ENCODE measurements at regions not wholly inside any gene's neighbourhood (a gene's known extent, or its start where the extent isn't known, plus 50 kb on each side); places are given as distances from the start of the nearest gene placed in this dataset.

- no peaks in the 10 kb centered on the region for H3K9me3 ChIP-seq
- 5 to 10% (median 6%) methylated on average over 13 of the region's 13 CpGs for WGBS, 4 donors
- H3K36me3 ChIP-seq: no peaks in the 10 kb centered on the region
- H3K27ac ChIP-seq: no peak overlapping the region
- DNase-seq (no peak), ATAC-seq (no peak)
- H3K27me3 ChIP-seq: peaks cover 0 to 24% (median 4%) of the 10 kb centered on the region in 9 donors
- H3K4me3 ChIP-seq: peak overlapping the region in 3 of 12 donors; percentile 22 to 28 (median 26)
- TF ChIP-seq POLR2A (IDR thresholded peaks at IDR 0.05) (no peak), CTCF (IDR thresholded peaks at IDR 0.05) (no peak)
- intact Hi-C loops (cut with DNase I): no loop called here
- no peaks in the 10 kb centered on the region for H3K4me1 ChIP-seq
These were observed 419.6 kb upstream of the POU3F3 start for GRCh38 chr2:104434318-104434792.

DNA sequence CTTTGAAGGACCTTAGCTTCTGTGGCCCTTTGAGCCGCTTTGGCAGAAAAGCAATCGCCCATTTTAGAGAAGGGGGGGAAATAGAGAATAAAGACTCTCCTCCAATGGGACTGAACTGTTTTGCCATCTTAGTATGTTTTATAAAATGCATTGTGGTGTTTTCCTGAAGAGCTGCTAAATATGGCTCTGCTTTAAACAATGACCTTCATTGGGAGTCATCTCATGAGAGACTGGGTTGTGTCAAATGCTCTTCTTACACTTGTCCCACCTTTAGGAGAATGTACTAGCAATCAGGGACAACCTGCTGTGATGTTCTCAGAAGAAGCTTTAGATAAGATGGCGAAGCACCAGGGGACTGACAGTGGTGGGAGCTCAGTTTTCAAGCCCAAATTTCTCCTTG, 418.9 kb upstream of the POU3F3 start:
- H3K27ac ChIP-seq: no peak overlapping the region
- TF ChIP-seq CTCF (IDR thresholded peaks at IDR 0.05) (no peak), POLR2A (IDR thresholded peaks at IDR 0.05) (no peak)
- no peaks in the 10 kb centered on the region for H3K36me3 ChIP-seq
- no peaks in the 10 kb centered on the region for H3K4me1 ChIP-seq
- intact Hi-C loops (cut with DNase I): no loop called here
- WGBS, 4 donors: 70 to 85% (median 83%) methylated on average over 3 of the region's 3 CpGs
- ATAC-seq (no peak), DNase-seq (no peak)
- H3K4me3 ChIP-seq: no peak overlapping the region
- H3K27me3 ChIP-seq: peaks cover 0 to 24% (median 4%) of the 10 kb centered on the region in 9 donors
- no peaks in the 10 kb centered on the region for H3K9me3 ChIP-seq

- no peak overlapping the region for H3K27ac ChIP-seq
- H3K4me1 ChIP-seq: no peaks in the 10 kb centered on the region
- H3K27me3 ChIP-seq: peaks cover 0 to 24% (median 4%) of the 10 kb centered on the region in 9 donors
- 63 to 75% (median 68%) methylated on average over 3 of the region's 3 CpGs for WGBS, 4 donors
- intact Hi-C loops (cut with DNase I): no loop called here
- H3K4me3 ChIP-seq: no peak overlapping the region
- H3K36me3 ChIP-seq: no peaks in the 10 kb centered on the region
- TF ChIP-seq CTCF (IDR thresholded peaks at IDR 0.05) (no peak), POLR2A (IDR thresholded peaks at IDR 0.05) (no peak)
- DNase-seq (no peak), ATAC-seq (no peak)
- no peaks in the 10 kb centered on the region for H3K9me3 ChIP-seq
These were observed 415.4 kb upstream of the POU3F3 start for GRCh38 chr2:104438481-104438880.

GRCh38 chr2:104443145-104443544, 410.8 kb upstream of the POU3F3 start:
- no peak for DNase-seq
- no peaks in the 10 kb centered on the region for H3K27me3 ChIP-seq
- ATAC-seq: no peak
- TF ChIP-seq POLR2A (IDR thresholded peaks at IDR 0.05): no peak
- intact Hi-C loops (cut with DNase I): no loop called here
- no peak overlapping the region for H3K27ac ChIP-seq
- no peak overlapping the region for H3K4me3 ChIP-seq
- H3K9me3 ChIP-seq: no peaks in the 10 kb centered on the region
- 74 to 98% (median 86%) methylated on average over 5 of the region's 5 CpGs for WGBS, 4 donors
- no peaks in the 10 kb centered on the region for H3K4me1 ChIP-seq
- no peaks in the 10 kb centered on the region for H3K36me3 ChIP-seq

- ATAC-seq: no peak
- H3K4me1 ChIP-seq: no peaks in the 10 kb centered on the region
- H3K4me3 ChIP-seq: no peak overlapping the region
- H3K36me3 ChIP-seq: no peaks in the 10 kb centered on the region
- H3K27ac ChIP-seq: no peak overlapping the region
- WGBS, 4 donors: 66 to 74% (median 74%) methylated on average over 4 of the region's 4 CpGs
- H3K27me3 ChIP-seq: no peaks in the 10 kb centered on the region
- TF ChIP-seq POLR2A (IDR thresholded peaks at IDR 0.05): no peak
- TF ChIP-seq CTCF (IDR thresholded peaks at IDR 0.05): no peak
- H3K9me3 ChIP-seq: no peaks in the 10 kb centered on the region
- intact Hi-C loops (cut with DNase I): no loop called here
- no peak for DNase-seq
These were observed 409.5 kb upstream of the POU3F3 start for GRCh38 chr2:104444392-104444791.
